OCI-LY3 (cell line): ENCODE measurements at regions not wholly inside any gene's neighbourhood (a gene's known extent, or its start where the extent isn't known, plus 50 kb on each side); places are given as distances from the start of the nearest gene placed in this dataset.

ENCODE experiments used
- CTCF ChIP-seq: fragments of 200-600, 300-600 bp; sonication (generic); IDR thresholded peaks from 2 replicates; pipeline ENCODE4 v1.5.1; 2014; ENCODE audit warnings: antibody characterized with exemption, low read length, low read depth
- EZH2phosphoT487 ChIP-seq: fragments of 200-600 bp; shearing (Covaris generic); IDR thresholded peaks from 2 replicates; pipeline ENCODE4 v1.6.1; 2018; ENCODE audit warnings: antibody characterized with exemption, mixed run types, low read depth

DNA sequence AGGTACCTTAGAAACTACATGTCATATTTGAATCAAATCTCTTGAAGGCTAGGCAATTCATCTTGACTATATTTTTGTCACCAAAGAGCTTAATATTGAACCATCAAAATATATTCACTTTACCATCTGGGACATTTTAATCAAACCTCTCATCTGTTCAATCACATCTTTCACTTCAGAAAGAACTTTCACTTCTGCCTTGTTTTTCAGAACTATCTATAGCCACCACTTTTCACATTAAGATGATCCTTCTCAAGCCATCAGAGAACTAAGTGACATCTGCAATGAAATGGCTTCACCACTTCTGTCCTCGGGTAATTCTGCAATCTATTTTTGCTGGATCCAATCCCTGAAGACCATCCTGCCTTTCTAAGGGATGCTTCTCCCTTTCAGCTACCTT, 57.8 kb downstream of the OR2B2 start:
- no peak for TF ChIP-seq CTCF
- TF ChIP-seq EZH2phosphoT487 = no peak
